GM21526 (cell line): ENCODE measurements at regions not wholly inside any gene's neighbourhood (a gene's known extent, or its start where the extent isn't known, plus 50 kb on each side); places are given as distances from the start of the nearest gene placed in this dataset.

Experiments used
- ATAC-seq: cut with Tn5 transposase; IDR thresholded peaks from one replicate; pipeline ENCODE4 v1.9.1; 2021; ENCODE audit warnings: moderate library complexity; ENCODE audit not compliant: unreplicated experiment, low FRiP score

GRCh38 chr10:62652114-62652513 is 152.4 kb upstream of the ADO start:
- ATAC-seq, result no peak

- no peak for ATAC-seq
These were observed 152.0 kb upstream of the ADO start for GRCh38 chr10:62652564-62652963.

- ATAC-seq, result peak; percentile 79
These were observed 151.3 kb upstream of the ADO start for GRCh38 chr10:62653254-62653653.

- no peak for ATAC-seq
These were observed 149.6 kb upstream of the ADO start for GRCh38 chr10:62654966-62655336.

GRCh38 chr10:62655337-62655994 is 149.1 kb upstream of the ADO start:
- peak; percentile 74 for ATAC-seq

GRCh38 chr10:62657244-62657835 is 147.2 kb upstream of the ADO start:
- no peak for ATAC-seq

GRCh38 chr10:62658516-62658915 is 146.0 kb upstream of the ADO start:
- no peak for ATAC-seq

GRCh38 chr10:62661143-62661542 is 143.4 kb upstream of the ADO start:
- ATAC-seq, result no peak

GRCh38 chr10:62662486-62662885 is 142.0 kb upstream of the ADO start:
- ATAC-seq, result no peak

- no peak for ATAC-seq
These were observed 138.7 kb upstream of the ADO start for GRCh38 chr10:62665771-62666170.

- ATAC-seq, result no peak
These were observed 138.2 kb upstream of the ADO start for GRCh38 chr10:62666275-62666674.

GRCh38 chr10:62669341-62669740 is 135.2 kb upstream of the ADO start:
- no peak for ATAC-seq

- ATAC-seq, result no peak
These were observed 133.4 kb upstream of the ADO start for GRCh38 chr10:62671104-62671503.

GRCh38 chr10:62681211-62681940 is 123.1 kb upstream of the ADO start:
- ATAC-seq, result peak; percentile 97

- ATAC-seq, result no peak
These were observed 119.6 kb upstream of the ADO start for GRCh38 chr10:62684911-62685310.

- no peak for ATAC-seq
These were observed 117.2 kb upstream of the ADO start for GRCh38 chr10:62687230-62687748.

- ATAC-seq, result no peak
These were observed 115.4 kb upstream of the ADO start for GRCh38 chr10:62688971-62689700.

GRCh38 chr10:62689712-62690111 is 114.8 kb upstream of the ADO start:
- peak; percentile 45 for ATAC-seq

- no peak for ATAC-seq
These were observed 113.8 kb upstream of the ADO start for GRCh38 chr10:62690703-62691102.

- no peak for ATAC-seq
These were observed 113.2 kb upstream of the ADO start for GRCh38 chr10:62691336-62691735.

- no peak for ATAC-seq
These were observed 112.4 kb upstream of the ADO start for GRCh38 chr10:62692085-62692484.
